Liver (tissue), 8 donors: ENCODE measurements at regions not wholly inside any gene's neighbourhood (a gene's known extent, or its start where the extent isn't known, plus 50 kb on each side); places are given as distances from the start of the nearest gene placed in this dataset.

Experiments used
- DNase-seq: peaks from one replicate; pipeline ENCODE4 v3.0.0-alpha.2; 2017; ENCODE audit warnings: low spot score
- H3K27ac ChIP-seq, 2 donors: one replicate each; pipeline ENCODE4 v1.7.0; 2013; ENCODE audit warnings: inconsistent platforms in 2 of 2, low read length in 2 of 2, control low read depth in 1 of 2, low read depth in 1 of 2, mild to moderate bottlenecking in 1 of 2
- H3K27me3 ChIP-seq, 4 donors: one replicate each; pipeline versions ENCODE4 v1.6.1 to v1.7.0; 2013; ENCODE audit warnings: low read length in 3 of 4, inconsistent platforms in 1 of 4, mild to moderate bottlenecking in 1 of 4, moderate library complexity in 1 of 4; ENCODE audit not compliant: control insufficient read depth in 4 of 4, insufficient read depth in 4 of 4
- H3K36me3 ChIP-seq, 4 donors: one replicate each; pipeline versions ENCODE4 v1.6.1 to v1.7.0; 2013; ENCODE audit warnings: low read length in 3 of 4, mild to moderate bottlenecking in 3 of 4, low read depth in 1 of 4, moderate library complexity in 1 of 4; ENCODE audit not compliant: control insufficient read depth in 4 of 4, insufficient read depth in 3 of 4
- H3K4me1 ChIP-seq, 4 donors: one replicate each; pipeline versions ENCODE4 v1.6.1 to v1.7.0; 2013; ENCODE audit warnings: low read length in 3 of 4, mild to moderate bottlenecking in 3 of 4, moderate library complexity in 1 of 4; ENCODE audit not compliant: control insufficient read depth in 4 of 4, insufficient read depth in 4 of 4
- H3K4me3 ChIP-seq, 3 donors: one replicate each; pipeline versions ENCODE4 v1.6.1 to v1.7.0; 2013; ENCODE audit warnings: low read length in 3 of 3, control low read depth in 1 of 3, low read depth in 1 of 3, mild to moderate bottlenecking in 1 of 3
- H3K9ac ChIP-seq, 2 donors: one replicate each; pipeline ENCODE4 v1.7.0; 2013; ENCODE audit warnings: low read length in 2 of 2, mild to moderate bottlenecking in 2 of 2, moderate library complexity in 2 of 2, control low read depth in 1 of 2, low read depth in 1 of 2
- H3K9me3 ChIP-seq, 4 donors: one replicate each; pipeline versions ENCODE4 v1.6.1 to v1.7.0; 2013; ENCODE audit warnings: low read length in 3 of 4; ENCODE audit not compliant: control insufficient read depth in 4 of 4
- ATF3 ChIP-seq: IDR thresholded peaks from 2 replicates; pipeline ENCODE4 v1.6.1; 2016; ENCODE audit warnings: antibody characterized with exemption
- EGR1 ChIP-seq, 2 donors: IDR thresholded peaks; 2 replicates each; pipeline ENCODE4 v1.6.1; 2016 to 2018; ENCODE audit warnings: antibody characterized with exemption in 2 of 2, low read depth in 2 of 2
- FOXA1 ChIP-seq: IDR thresholded peaks from 2 replicates; pipeline ENCODE4 v1.6.1; 2016; ENCODE audit warnings: antibody characterized with exemption
- FOXA2 ChIP-seq: IDR thresholded peaks from 2 replicates; pipeline ENCODE4 v1.6.1; 2016; ENCODE audit warnings: antibody characterized with exemption
- GABPA ChIP-seq, 2 donors: IDR thresholded peaks in 1 of 2; conservative IDR thresholded peaks in 1 of 2; 2 replicates each; pipeline ENCODE4 v1.6.1; 2016; ENCODE audit warnings: antibody characterized with exemption in 2 of 2, mild to moderate bottlenecking in 1 of 2, moderate library complexity in 1 of 2
- HNF4A ChIP-seq, 2 donors: conservative IDR thresholded peaks; 2 replicates each; pipeline ENCODE4 v1.6.1; 2016; ENCODE audit warnings: antibody characterized with exemption in 2 of 2, mild to moderate bottlenecking in 2 of 2
- HNF4G ChIP-seq: IDR thresholded peaks from 2 replicates; pipeline ENCODE4 v1.6.1; 2016; ENCODE audit warnings: antibody characterized with exemption
- JUND ChIP-seq, 2 donors: IDR thresholded peaks; 2 replicates each; pipeline ENCODE4 v1.6.1; 2016; ENCODE audit warnings: antibody characterized with exemption in 2 of 2
- MAX ChIP-seq: IDR thresholded peaks from 2 replicates; pipeline ENCODE4 v1.6.1; 2016; ENCODE audit warnings: antibody characterized with exemption
- NR2F2 ChIP-seq: IDR thresholded peaks from 2 replicates; pipeline ENCODE4 v1.6.1; 2016; ENCODE audit warnings: antibody characterized with exemption
- RAD21 ChIP-seq, 2 donors: IDR thresholded peaks; 2 replicates each; pipeline ENCODE4 v1.6.1; 2016; ENCODE audit warnings: antibody characterized with exemption in 2 of 2, mild to moderate bottlenecking in 2 of 2
- REST ChIP-seq: IDR thresholded peaks from 2 replicates; pipeline ENCODE4 v1.6.1; 2016; ENCODE audit warnings: antibody characterized with exemption, mild to moderate bottlenecking
- RXRA ChIP-seq, 2 donors: IDR thresholded peaks; 2 replicates each; pipeline ENCODE4 v1.6.1; 2017 to 2018; ENCODE audit warnings: antibody characterized with exemption in 2 of 2, mild to moderate bottlenecking in 1 of 2
- SP1 ChIP-seq: IDR thresholded peaks from 2 replicates; pipeline ENCODE4 v1.6.1; 2018; ENCODE audit warnings: antibody characterized with exemption, mild to moderate bottlenecking
- TAF1 ChIP-seq: conservative IDR thresholded peaks from 2 replicates; pipeline ENCODE4 v1.6.1; 2016; ENCODE audit warnings: antibody characterized with exemption, mild to moderate bottlenecking
- YY1 ChIP-seq: IDR thresholded peaks from 2 replicates; pipeline ENCODE4 v1.6.1; 2016; ENCODE audit warnings: antibody characterized with exemption, mild to moderate bottlenecking
- WGBS: extraction: QIAGEN DNeasy Blood & Tissue Kit; methylation state at CpG from one replicate; pipeline ENCODE4 v1.1.7; 2013; 5-methylcytosine and 5-hydroxymethylcytosine counted together
- TF ChIP-seq, protein P1 (sequence below): fragments of 150-350 bp; IDR thresholded peaks from 2 replicates; pipeline ENCODE4 v1.5.1; 2017; ENCODE audit warnings: improper control_type of control experiment, low read depth, low read length; ENCODE audit not compliant: missing input control
- TF ChIP-seq, protein P2 (sequence below): IDR thresholded peaks from 2 replicates; pipeline ENCODE4 v1.6.1; 2016; ENCODE audit warnings: antibody characterized with exemption
- donor health status: healthy.
- donor health status: healthy.
- donor health status: healthy.
- donor health status: healthy.
- donor health status: healthy.

DNA sequence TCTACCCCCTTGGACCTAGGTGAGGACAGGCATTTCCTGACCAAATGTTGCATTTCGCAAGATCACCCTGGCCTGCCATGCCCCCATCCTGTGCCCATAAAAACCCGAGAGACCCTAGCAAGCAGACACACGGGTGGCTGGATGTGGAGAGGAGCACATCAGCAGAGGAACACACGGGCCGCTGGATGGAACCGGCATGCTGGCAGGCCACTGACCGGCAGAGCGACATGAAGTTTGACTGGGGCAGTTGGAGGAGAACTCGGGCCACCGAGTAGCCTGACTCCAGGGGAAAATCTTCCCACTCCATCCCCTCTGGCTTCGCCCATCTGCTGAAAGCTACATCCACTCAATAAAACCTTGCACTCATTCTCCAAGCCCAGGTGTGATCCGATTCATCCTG, 329.3 kb downstream of the FGF9 start (continued):
- no peak for TF ChIP-seq NR2F2
- no peak for TF ChIP-seq EGR1 (IDR thresholded peaks at IDR 0.05; ENCODE audit: low read depth in 2 of 2)

DNA sequence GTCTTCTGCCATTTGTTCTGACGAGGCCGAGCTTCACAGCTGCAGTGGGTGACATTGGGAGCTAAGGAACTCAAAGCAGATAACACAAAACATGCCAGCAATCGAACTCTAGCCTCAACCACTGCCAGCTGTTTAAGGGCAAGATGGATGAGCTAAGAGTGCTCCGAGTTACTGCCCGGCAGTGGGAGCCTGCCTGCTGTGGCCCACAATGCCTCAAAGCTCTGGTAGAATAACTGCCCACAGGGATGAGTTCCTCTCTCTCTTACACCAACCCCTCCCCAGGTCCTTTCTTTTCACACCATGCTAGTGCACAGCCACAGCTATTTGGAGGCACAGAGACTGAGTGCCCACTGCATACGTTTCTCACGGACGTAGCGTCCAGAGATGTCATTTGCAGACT, 330.5 kb downstream of the FGF9 start:
- Histone ChIP-seq H3K4me1 (no peaks in the 10 kb centered on the region), H3K27me3 (peaks cover 0 to 5% (median 2%) of the 10 kb centered on the region in 4 donors), H3K27ac (no peak overlapping the region), H3K4me3 (no peak overlapping the region), H3K9me3 (no peaks in the 10 kb centered on the region), H3K36me3 (no peaks in the 10 kb centered on the region), H3K9ac (no peak overlapping the region)
- no peak for DNase-seq
- WGBS = 86% methylated on average over 9 of the region's 9 CpGs
- TF ChIP-seq HNF4A (conservative IDR thresholded peaks at IDR 0.05) (no peak), FOXA1 (no peak), SP1 (no peak), GABPA (IDR thresholded peaks at IDR 0.05 in 1 of 2, conservative IDR thresholded peaks at IDR 0.05 in 1 of 2) (no peak), NR2F2 (no peak), RXRA (IDR thresholded peaks at IDR 0.05) (no peak), MAX (no peak), RAD21 (IDR thresholded peaks at IDR 0.05) (no peak), REST (no peak), FOXA2 (no peak), YY1 (no peak), EGR1 (IDR thresholded peaks at IDR 0.05; ENCODE audit: low read depth in 2 of 2) (no peak), ATF3 (no peak)
- TF ChIP-seq, protein P1, sequence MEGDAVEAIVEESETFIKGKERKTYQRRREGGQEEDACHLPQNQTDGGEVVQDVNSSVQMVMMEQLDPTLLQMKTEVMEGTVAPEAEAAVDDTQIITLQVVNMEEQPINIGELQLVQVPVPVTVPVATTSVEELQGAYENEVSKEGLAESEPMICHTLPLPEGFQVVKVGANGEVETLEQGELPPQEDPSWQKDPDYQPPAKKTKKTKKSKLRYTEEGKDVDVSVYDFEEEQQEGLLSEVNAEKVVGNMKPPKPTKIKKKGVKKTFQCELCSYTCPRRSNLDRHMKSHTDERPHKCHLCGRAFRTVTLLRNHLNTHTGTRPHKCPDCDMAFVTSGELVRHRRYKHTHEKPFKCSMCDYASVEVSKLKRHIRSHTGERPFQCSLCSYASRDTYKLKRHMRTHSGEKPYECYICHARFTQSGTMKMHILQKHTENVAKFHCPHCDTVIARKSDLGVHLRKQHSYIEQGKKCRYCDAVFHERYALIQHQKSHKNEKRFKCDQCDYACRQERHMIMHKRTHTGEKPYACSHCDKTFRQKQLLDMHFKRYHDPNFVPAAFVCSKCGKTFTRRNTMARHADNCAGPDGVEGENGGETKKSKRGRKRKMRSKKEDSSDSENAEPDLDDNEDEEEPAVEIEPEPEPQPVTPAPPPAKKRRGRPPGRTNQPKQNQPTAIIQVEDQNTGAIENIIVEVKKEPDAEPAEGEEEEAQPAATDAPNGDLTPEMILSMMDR = no peak

GRCh38 chr13:22002893-22003292, 332.0 kb downstream of the FGF9 start:
- H3K9ac ChIP-seq = no peak overlapping the region
- H3K27me3 ChIP-seq = peaks cover 0 to 3% (median under 1%) of the 10 kb centered on the region in 4 donors
- H3K4me3 ChIP-seq = no peak overlapping the region
- no peaks in the 10 kb centered on the region for H3K4me1 ChIP-seq
- peaks cover 0 to 6% (median 0%) of the 10 kb centered on the region in 4 donors for H3K9me3 ChIP-seq
- H3K36me3 ChIP-seq = no peaks in the 10 kb centered on the region
- no peak overlapping the region for H3K27ac ChIP-seq
- 67% methylated on average over 4 of the region's 4 CpGs for WGBS
- no peak for DNase-seq
- no peak for TF ChIP-seq JUND (IDR thresholded peaks at IDR 0.05)
- no peak for TF ChIP-seq FOXA2
- no peak for TF ChIP-seq NR2F2
- TF ChIP-seq GABPA (IDR thresholded peaks at IDR 0.05 in 1 of 2, conservative IDR thresholded peaks at IDR 0.05 in 1 of 2) = no peak
- TF ChIP-seq TAF1 = no peak
- TF ChIP-seq HNF4A (conservative IDR thresholded peaks at IDR 0.05) = no peak
- TF ChIP-seq SP1 = no peak
- TF ChIP-seq RAD21 (IDR thresholded peaks at IDR 0.05) = no peak
- no peak for TF ChIP-seq RXRA (IDR thresholded peaks at IDR 0.05)
- TF ChIP-seq, protein P2, sequence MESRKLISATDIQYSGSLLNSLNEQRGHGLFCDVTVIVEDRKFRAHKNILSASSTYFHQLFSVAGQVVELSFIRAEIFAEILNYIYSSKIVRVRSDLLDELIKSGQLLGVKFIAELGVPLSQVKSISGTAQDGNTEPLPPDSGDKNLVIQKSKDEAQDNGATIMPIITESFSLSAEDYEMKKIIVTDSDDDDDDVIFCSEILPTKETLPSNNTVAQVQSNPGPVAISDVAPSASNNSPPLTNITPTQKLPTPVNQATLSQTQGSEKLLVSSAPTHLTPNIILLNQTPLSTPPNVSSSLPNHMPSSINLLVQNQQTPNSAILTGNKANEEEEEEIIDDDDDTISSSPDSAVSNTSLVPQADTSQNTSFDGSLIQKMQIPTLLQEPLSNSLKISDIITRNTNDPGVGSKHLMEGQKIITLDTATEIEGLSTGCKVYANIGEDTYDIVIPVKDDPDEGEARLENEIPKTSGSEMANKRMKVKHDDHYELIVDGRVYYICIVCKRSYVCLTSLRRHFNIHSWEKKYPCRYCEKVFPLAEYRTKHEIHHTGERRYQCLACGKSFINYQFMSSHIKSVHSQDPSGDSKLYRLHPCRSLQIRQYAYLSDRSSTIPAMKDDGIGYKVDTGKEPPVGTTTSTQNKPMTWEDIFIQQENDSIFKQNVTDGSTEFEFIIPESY = no peak
- TF ChIP-seq YY1 = no peak
- no peak for TF ChIP-seq HNF4G
- TF ChIP-seq, protein P1 = no peak
